LNCAP (cell line): ENCODE measurements at regions not wholly inside any gene's neighbourhood (a gene's known extent, or its start where the extent isn't known, plus 50 kb on each side); places are given as distances from the start of the nearest gene placed in this dataset.

Source experiments
- CTCF ChIP-seq: fragments of 450-650 bp; IDR thresholded peaks from 2 replicates; pipeline ENCODE4 v1.5.1; 2017; ENCODE audit warnings: mild to moderate bottlenecking

- no peak for TF ChIP-seq CTCF
These were observed 991.8 kb upstream of the GJE1 start for GRCh38 chr6:141140905-141141304.

GRCh38 chr6:141139461-141139860 is 993.3 kb upstream of the GJE1 start:
- TF ChIP-seq CTCF: no peak

- TF ChIP-seq CTCF: no peak
These were observed 998.0 kb upstream of the GJE1 start for GRCh38 chr6:141134723-141135122.

GRCh38 chr6:141133836-141134235 is 998.9 kb upstream of the GJE1 start:
- TF ChIP-seq CTCF: no peak

DNA sequence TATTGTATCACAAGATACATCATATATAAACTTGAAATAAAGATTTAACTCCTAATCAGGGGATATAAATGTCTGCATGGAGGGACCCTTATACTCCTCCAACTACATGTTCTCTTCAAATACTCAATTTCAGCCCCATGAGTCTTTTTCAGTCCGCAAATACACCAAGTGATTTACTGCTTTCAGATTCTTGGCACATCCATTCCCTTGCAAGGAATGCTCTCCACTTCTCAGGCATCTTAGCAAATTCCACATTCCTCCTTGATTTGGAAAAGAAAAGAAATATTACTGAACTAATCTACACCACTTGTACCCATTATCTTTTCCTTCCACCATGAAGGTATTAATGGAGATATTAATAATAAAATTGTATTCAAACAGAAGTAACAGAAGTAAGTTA is 999.4 kb upstream of the GJE1 start:
- TF ChIP-seq CTCF: no peak

DNA sequence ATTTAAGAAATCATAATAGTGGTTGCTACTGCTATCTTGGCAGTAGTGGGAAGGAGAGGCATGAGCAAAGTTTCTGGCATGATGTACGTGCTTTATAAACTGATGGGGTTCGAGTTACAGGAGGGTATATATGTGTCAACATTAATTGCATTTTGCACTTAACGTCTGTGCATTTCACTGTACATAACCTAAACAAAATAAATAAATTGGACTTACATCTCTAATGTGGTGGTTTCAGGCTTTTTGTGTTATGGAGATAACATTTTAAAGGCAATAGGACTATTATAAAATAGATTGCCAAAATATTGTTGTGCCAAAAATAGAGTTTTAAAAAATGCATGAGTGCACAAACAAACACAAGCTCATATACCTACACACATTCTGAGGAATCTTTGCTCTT is 1001.1 kb upstream of the GJE1 start:
- TF ChIP-seq CTCF: no peak

DNA sequence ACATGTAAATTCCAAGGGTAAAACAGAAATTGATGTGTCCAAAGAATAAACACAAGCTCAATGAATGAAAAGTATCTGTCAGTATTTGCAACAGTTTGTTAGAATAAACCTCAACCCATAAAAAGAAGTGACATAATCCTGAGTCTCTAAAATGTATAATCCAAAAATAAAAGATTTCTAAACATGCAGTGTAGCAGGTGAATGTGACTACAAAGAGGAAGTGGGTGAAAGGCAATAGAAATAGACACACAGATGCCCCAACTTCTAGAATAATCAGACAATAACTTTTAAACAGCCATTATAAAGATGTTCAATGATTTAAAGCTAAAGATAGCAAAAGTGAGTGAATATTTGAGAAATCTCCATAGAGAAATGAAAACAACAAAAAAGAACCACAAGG is 1009.2 kb upstream of the GJE1 start:
- TF ChIP-seq CTCF: no peak

DNA sequence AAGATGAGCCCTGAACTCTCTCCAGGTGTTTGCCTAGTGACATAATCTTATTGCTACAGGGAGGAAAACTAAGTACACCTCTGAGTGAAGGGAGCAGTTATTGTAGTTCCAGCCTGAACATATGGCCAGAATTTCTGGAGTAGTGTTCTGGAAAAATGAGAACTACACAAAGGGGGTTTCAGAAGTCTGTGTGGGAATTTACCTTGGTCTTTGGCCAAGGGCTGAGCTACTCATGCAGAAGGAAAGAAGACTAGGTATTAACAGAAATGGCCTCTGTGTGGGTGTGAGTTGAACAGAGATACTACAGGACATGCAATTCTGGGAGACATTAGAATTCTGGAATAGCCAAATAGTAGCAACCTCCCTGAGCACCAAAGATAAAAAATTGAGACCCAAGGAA is 1009.7 kb upstream of the GJE1 start:
- no peak for TF ChIP-seq CTCF
